HEK293 (cell line): ENCODE measurements at regions not wholly inside any gene's neighbourhood (a gene's known extent, or its start where the extent isn't known, plus 50 kb on each side); places are given as distances from the start of the nearest gene placed in this dataset.

ENCODE experiments used
- CTCF ChIP-seq: fragments of 450-650 bp; formaldehyde crosslinking; IDR thresholded peaks from 2 replicates; pipeline ENCODE4 v1.5.1; 2016; ENCODE audit warnings: missing biosample characterization, missing genetic modification characterization
- GLIS2 ChIP-seq: fragments of 450-650 bp; formaldehyde crosslinking; IDR thresholded peaks from 2 replicates; pipeline ENCODE4 v1.5.1; 2016; ENCODE audit warnings: missing biosample characterization, missing genetic modification characterization
- SCRT2 ChIP-seq: fragments of 450-650 bp; formaldehyde crosslinking; IDR thresholded peaks from 2 replicates; pipeline ENCODE4 v1.5.1; 2016; ENCODE audit warnings: missing biosample characterization, missing genetic modification characterization
- ZNF560 ChIP-seq: fragments of 450-650 bp; formaldehyde crosslinking; IDR thresholded peaks from 2 replicates; pipeline ENCODE4 v1.5.1; 2017; ENCODE audit warnings: missing biosample characterization, missing genetic modification characterization, borderline replicate concordance
- ZNF830 ChIP-seq: fragments of 450-650 bp; IDR thresholded peaks from 2 replicates; pipeline ENCODE4 v1.5.0; 2018; ENCODE audit warnings: missing biosample characterization, missing genetic modification characterization, low read depth, mild to moderate bottlenecking, moderate library complexity
- TF ChIP-seq, protein P1 (sequence below): fragments of 450-650 bp; formaldehyde crosslinking; IDR thresholded peaks from 2 replicates; pipeline ENCODE4 v1.5.1; 2016; ENCODE audit warnings: missing biosample characterization, missing genetic modification characterization
- TF ChIP-seq, protein P2 (sequence below): fragments of 450-650 bp; formaldehyde crosslinking; IDR thresholded peaks from 2 replicates; pipeline ENCODE4 v1.5.1; 2016; ENCODE audit warnings: missing biosample characterization, missing genetic modification characterization

DNA sequence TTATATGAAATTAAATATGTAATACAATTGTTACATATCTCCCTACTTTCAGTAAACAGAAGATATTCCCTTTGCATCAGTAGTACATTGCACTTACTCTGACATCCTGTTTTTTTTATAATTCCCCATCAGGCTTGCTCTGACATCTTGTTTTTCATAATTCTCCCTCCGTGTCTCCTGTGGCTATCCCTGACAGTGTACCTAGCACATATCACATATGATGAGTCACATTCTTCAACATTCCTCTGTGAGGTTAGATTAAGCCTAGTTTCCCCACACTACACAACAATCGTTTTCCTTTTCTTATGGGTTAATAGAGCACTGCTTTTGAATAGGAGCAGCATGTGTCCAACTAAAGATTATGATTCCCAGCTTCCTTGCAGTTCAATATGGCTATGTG is 250.6 kb upstream of the NPVF start:
- TF ChIP-seq CTCF (tag by site-specific recombination) (no peak), SCRT2 (tag by site-specific recombination) (no peak), GLIS2 (tag by site-specific recombination) (no peak), ZNF830 (tag by site-specific recombination) (no peak), ZNF560 (tag by site-specific recombination) (no peak)
- TF ChIP-seq, protein P1, sequence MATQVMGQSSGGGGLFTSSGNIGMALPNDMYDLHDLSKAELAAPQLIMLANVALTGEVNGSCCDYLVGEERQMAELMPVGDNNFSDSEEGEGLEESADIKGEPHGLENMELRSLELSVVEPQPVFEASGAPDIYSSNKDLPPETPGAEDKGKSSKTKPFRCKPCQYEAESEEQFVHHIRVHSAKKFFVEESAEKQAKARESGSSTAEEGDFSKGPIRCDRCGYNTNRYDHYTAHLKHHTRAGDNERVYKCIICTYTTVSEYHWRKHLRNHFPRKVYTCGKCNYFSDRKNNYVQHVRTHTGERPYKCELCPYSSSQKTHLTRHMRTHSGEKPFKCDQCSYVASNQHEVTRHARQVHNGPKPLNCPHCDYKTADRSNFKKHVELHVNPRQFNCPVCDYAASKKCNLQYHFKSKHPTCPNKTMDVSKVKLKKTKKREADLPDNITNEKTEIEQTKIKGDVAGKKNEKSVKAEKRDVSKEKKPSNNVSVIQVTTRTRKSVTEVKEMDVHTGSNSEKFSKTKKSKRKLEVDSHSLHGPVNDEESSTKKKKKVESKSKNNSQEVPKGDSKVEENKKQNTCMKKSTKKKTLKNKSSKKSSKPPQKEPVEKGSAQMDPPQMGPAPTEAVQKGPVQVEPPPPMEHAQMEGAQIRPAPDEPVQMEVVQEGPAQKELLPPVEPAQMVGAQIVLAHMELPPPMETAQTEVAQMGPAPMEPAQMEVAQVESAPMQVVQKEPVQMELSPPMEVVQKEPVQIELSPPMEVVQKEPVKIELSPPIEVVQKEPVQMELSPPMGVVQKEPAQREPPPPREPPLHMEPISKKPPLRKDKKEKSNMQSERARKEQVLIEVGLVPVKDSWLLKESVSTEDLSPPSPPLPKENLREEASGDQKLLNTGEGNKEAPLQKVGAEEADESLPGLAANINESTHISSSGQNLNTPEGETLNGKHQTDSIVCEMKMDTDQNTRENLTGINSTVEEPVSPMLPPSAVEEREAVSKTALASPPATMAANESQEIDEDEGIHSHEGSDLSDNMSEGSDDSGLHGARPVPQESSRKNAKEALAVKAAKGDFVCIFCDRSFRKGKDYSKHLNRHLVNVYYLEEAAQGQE, result no peak
- TF ChIP-seq, protein P2, sequence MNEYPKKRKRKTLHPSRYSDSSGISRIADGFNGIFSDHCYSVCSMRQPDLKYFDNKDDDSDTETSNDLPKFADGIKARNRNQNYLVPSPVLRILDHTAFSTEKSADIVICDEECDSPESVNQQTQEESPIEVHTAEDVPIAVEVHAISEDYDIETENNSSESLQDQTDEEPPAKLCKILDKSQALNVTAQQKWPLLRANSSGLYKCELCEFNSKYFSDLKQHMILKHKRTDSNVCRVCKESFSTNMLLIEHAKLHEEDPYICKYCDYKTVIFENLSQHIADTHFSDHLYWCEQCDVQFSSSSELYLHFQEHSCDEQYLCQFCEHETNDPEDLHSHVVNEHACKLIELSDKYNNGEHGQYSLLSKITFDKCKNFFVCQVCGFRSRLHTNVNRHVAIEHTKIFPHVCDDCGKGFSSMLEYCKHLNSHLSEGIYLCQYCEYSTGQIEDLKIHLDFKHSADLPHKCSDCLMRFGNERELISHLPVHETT (tag by site-specific recombination), result no peak
